Lower lobe of right lung (tissue), 2 donors: ENCODE measurements at regions not wholly inside any gene's neighbourhood (a gene's known extent, or its start where the extent isn't known, plus 50 kb on each side); places are given as distances from the start of the nearest gene placed in this dataset.

Experiments used
- ATAC-seq, 2 donors: fragments of 200-7000 bp; cut with Tn5 transposase; one replicate each; pipeline ENCODE4 v1.9.1; 2020 to 2022; ENCODE audit warnings: mild to moderate bottlenecking in 2 of 2, moderate library complexity in 2 of 2
- DNase-seq: peaks from one replicate; pipeline ENCODE4 v3.0.0-alpha.2; 2020
- H3K27ac ChIP-seq: fragments of 200-600 bp; one replicate; pipeline ENCODE4 v1.8.0; 2022
- H3K27me3 ChIP-seq: fragments of 200-600 bp; one replicate; pipeline ENCODE4 v1.8.0; 2022; ENCODE audit warnings: low read depth
- H3K36me3 ChIP-seq: fragments of 200-600 bp; one replicate; pipeline ENCODE4 v1.8.0; 2022; ENCODE audit warnings: mild to moderate bottlenecking
- H3K4me1 ChIP-seq: fragments of 200-600 bp; one replicate; pipeline ENCODE4 v1.8.0; 2022
- H3K4me3 ChIP-seq: fragments of 200-600 bp; one replicate; pipeline ENCODE4 v1.8.0; 2022; ENCODE audit warnings: mild to moderate bottlenecking
- H3K9me3 ChIP-seq: fragments of 200-600 bp; one replicate; pipeline ENCODE4 v1.8.0; 2022
- CTCF ChIP-seq: fragments of 200-600 bp; IDR thresholded peaks from one replicate; pipeline ENCODE4 v1.8.0; 2022; ENCODE audit warnings: antibody characterized with exemption, mild to moderate bottlenecking
- intact Hi-C: fragments of 100-400 bp; cut with DNase I; formaldehyde crosslinking; loops from one replicate; pipeline ENCODE4 v1.11.0; 2022
- donor health status: DM: no; HTN: yes; CAD: no; lungs with severe emphysema.

DNA sequence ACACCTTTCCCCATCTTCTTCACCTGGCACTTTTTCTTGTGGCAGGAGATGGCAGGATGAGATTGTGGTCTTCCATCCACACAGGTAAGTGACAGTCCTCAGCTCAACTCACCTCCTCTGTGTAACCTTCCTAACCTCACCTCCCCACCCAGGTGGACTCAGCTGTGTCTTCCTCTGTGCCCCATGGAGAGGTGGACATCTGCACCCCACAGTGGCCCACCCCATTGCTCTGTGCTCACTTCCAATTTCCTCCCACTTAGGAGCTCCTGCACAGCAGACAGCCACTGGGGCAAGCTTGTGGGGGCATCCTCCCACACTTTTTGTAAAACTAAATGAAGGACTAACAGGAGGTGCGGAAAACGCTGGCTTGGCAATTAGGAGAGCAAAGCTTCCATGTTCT, 61.6 kb downstream of the MSX1 start:
- Histone ChIP-seq H3K9me3 (no peaks in the 10 kb centered on the region), H3K4me1 (no peaks in the 10 kb centered on the region), H3K27me3 (peaks cover 9% of the 10 kb centered on the region), H3K36me3 (no peaks in the 10 kb centered on the region), H3K4me3 (no peak overlapping the region), H3K27ac (no peak overlapping the region)
- DNase-seq (no peak), ATAC-seq (no peak)
- no peak for TF ChIP-seq CTCF
- intact Hi-C loops = no loop called here

DNA sequence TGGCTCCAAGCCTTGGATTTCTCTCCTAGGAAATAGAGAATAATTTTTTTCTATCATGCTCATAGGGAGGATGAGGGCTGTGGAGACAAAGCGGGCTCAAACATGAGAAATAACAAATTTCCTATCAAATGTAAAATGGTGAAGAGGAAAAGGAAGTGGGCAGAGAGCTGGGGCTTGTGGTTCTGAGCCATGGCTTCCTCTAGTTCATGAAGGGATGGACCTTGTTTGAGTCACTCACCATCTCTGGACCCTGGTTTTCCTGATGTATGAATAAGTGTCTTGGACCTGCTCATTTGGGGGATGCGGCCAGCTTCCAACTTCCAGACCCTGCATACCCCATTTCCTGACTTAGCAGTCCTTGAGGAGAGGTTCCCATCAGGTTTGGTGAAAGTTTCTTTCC, 63.0 kb downstream of the MSX1 start:
- no peak for TF ChIP-seq CTCF
- Histone ChIP-seq H3K36me3 (no peaks in the 10 kb centered on the region), H3K27ac (no peak overlapping the region), H3K4me3 (no peak overlapping the region), H3K4me1 (no peaks in the 10 kb centered on the region), H3K9me3 (no peaks in the 10 kb centered on the region), H3K27me3 (peaks cover 9% of the 10 kb centered on the region)
- intact Hi-C loops = no loop called here
- ATAC-seq = no peak
- DNase-seq = no peak

DNA sequence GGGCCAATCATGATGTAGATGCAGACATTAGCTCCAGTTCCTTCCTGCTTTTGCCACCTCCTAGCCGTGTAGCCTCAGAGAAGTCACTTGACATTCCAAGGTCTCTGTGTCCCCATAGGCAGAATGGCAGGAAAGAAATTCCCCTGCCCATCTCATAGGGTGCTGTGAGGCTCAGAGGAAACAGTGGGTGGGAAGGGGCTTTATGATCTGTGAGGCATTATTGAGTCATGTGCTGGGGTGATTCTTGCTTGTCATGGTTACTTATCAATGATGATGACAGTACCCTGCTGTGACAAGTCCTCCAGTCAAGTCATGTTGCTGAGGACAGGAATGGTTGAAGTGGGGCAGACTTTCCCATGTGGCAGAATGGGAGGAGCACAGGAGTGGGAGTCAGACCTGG, 63.7 kb downstream of the MSX1 start:
- Histone ChIP-seq H3K9me3 (no peaks in the 10 kb centered on the region), H3K4me3 (no peak overlapping the region), H3K27me3 (peaks cover 9% of the 10 kb centered on the region), H3K36me3 (no peaks in the 10 kb centered on the region), H3K27ac (no peak overlapping the region), H3K4me1 (no peaks in the 10 kb centered on the region)
- no peak for ATAC-seq
- intact Hi-C loops = no loop called here
- no peak for TF ChIP-seq CTCF
- no peak for DNase-seq

DNA sequence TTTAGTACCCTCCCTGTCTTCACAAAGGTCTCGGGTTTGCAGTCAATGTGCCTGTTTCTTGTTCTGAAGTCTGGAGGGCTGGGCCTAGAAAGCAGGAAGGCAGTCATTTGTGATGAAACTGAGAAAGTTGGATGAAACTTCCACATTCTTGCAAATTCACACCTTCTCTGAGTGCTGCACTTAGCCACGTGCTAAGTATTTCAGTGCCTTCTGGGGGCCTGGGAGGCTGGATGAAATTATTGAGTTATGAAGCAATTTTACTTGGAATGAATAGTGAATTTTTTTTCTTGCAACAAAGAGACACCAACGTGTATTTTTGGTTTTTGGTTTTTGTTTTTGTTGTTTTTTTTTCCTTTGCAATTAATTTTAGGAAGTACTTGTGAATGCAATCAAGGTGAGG, 71.2 kb downstream of the MSX1 start:
- Histone ChIP-seq H3K9me3 (no peaks in the 10 kb centered on the region), H3K4me1 (no peaks in the 10 kb centered on the region), H3K36me3 (no peaks in the 10 kb centered on the region), H3K27ac (no peak overlapping the region), H3K27me3 (no peaks in the 10 kb centered on the region), H3K4me3 (no peak overlapping the region)
- DNase-seq (no peak), ATAC-seq (no peak)
- intact Hi-C loops = no loop called here
- no peak for TF ChIP-seq CTCF

GRCh38 chr4:4935974-4936373, 76.5 kb downstream of the MSX1 start:
- Histone ChIP-seq H3K36me3 (no peaks in the 10 kb centered on the region), H3K9me3 (no peaks in the 10 kb centered on the region), H3K4me1 (no peaks in the 10 kb centered on the region), H3K27me3 (no peaks in the 10 kb centered on the region), H3K27ac (no peak overlapping the region), H3K4me3 (no peak overlapping the region)
- DNase-seq (no peak), ATAC-seq (no peak)
- TF ChIP-seq CTCF = no peak
- intact Hi-C loops = no loop called here

DNA sequence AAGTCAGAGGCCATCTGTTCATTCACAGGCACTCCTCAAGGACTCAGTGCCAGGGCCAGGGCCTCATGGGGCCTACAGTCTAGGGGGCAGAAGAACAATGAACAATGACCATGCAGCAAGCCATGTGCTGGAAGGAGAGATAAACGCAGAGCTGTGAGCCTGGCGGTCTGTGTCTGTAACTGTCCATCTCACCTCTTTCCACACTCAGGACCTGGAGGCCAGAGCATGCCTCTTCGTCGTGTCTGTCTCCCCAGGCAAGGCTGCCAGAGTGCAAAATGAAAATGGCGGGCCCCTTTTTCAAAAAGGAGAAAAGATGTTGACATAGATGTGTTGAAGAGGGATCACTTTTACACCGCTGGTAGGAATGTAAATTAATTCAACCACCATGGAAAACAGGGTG, 78.5 kb downstream of the MSX1 start:
- ATAC-seq = no peak

More for the DNA sequence above, 78.5 kb downstream of the MSX1 start:
- no peak for DNase-seq
- Histone ChIP-seq H3K27me3 (no peaks in the 10 kb centered on the region), H3K4me3 (no peak overlapping the region), H3K27ac (no peak overlapping the region), H3K9me3 (no peaks in the 10 kb centered on the region), H3K36me3 (no peaks in the 10 kb centered on the region), H3K4me1 (no peaks in the 10 kb centered on the region)
- TF ChIP-seq CTCF = no peak
- intact Hi-C loops = no loop called here
